HCT116 (cell line): ENCODE measurements at regions not wholly inside any gene's neighbourhood (a gene's known extent, or its start where the extent isn't known, plus 50 kb on each side); places are given as distances from the start of the nearest gene placed in this dataset.
A peak's percentile ranks its signal among the peaks of the same experiment; 100 is the strongest.

Source experiments
- ATAC-seq: fragments of 200-7000 bp; cut with Tn5 transposase; 2 replicates; pipeline ENCODE4 v1.9.1; 2020; ENCODE audit warnings: mild to moderate bottlenecking, moderate library complexity
- BruUV-seq: library from RNA; stranded (reverse); fragments of 400-500 nt; replicated peaks from 2 replicates; lab custom pipeline; 2021; lab: Mats Ljungman, UMichigan
- CTCF ChIA-PET: fragments of 300-600 bp; sonication (Branson Sonifier 250); formaldehyde crosslinking; loops from one replicate; lab custom pipeline; 2021; ENCODE audit warnings: antibody characterized with exemption; lab: Charles Lee
- POLR2A ChIA-PET: fragments of 300-600, 350-600 bp; sonication (Branson Sonifier 250); formaldehyde crosslinking; loops from one replicate; lab custom pipeline; 2021; ENCODE audit warnings: antibody characterized with exemption; lab: Charles Lee
- RAD21 ChIA-PET, 2 experiments: fragments of 300-600 bp; sonication (Branson Sonifier 250); formaldehyde crosslinking; loops; one replicate each; lab custom pipeline; 2023; ENCODE audit warnings: low total read pairs in 2 of 2; ENCODE audit not compliant: uncharacterized antibody in 2 of 2, unreplicated experiment in 2 of 2, low non-redundant PET in 1 of 2; lab: Charles Lee
- DNase-seq: peaks from one replicate; pipeline ENCODE4 v3.0.0-alpha.2; 2010; ENCODE audit warnings: low read depth, low spot score
- H2AFZ ChIP-seq: fragments of 200-600 bp; shearing (Covaris generic), sonication (generic); 2 replicates; pipeline ENCODE4 v1.6.1; 2017; ENCODE audit warnings: low read depth, mixed run types, mixed read lengths, antibody characterized with exemption, low read length; ENCODE audit not compliant: poor library complexity, severe bottlenecking
- H3K27ac ChIP-seq: 2 replicates; pipeline ENCODE4 v1.5.1; 2012; ENCODE audit warnings: low read depth, low read length
- H3K27me3 ChIP-seq: fragments of 200-600 bp; sonication (generic); 2 replicates; pipeline ENCODE4 v1.6.1; 2016; ENCODE audit warnings: mixed run types, low read length, mixed read lengths; ENCODE audit not compliant: insufficient read depth
- H3K36me3 ChIP-seq, 2 experiments: fragments of 200-500 bp in 1 of 2; fragments of 200-600 bp in 1 of 2; sonication (Bioruptor generic) in 1 of 2; sonication (generic) in 1 of 2; 2 replicates each; pipeline versions ENCODE4 v1.5.1 to v1.6.1; 2014 to 2016; ENCODE audit warnings: low read length in 2 of 2, inconsistent platforms in 1 of 2, mixed read lengths in 1 of 2, mixed run types in 1 of 2; ENCODE audit not compliant: insufficient read depth in 2 of 2, control insufficient read depth in 1 of 2
- H3K4me1 ChIP-seq, 2 experiments: fragments of 200-600 bp in 1 of 2; sonication (generic) in 1 of 2; 2 replicates each; pipeline versions ENCODE4 v1.5.1 to v1.6.1; 2012 to 2017; ENCODE audit warnings: low read length in 2 of 2, inconsistent platforms in 1 of 2, mild to moderate bottlenecking in 1 of 2, mixed read lengths in 1 of 2, mixed run types in 1 of 2, moderate library complexity in 1 of 2; ENCODE audit not compliant: insufficient read depth in 2 of 2, control insufficient read depth in 1 of 2
- H3K4me2 ChIP-seq: fragments of 200-600 bp; sonication (generic); 2 replicates; pipeline ENCODE4 v1.6.1; 2017; ENCODE audit warnings: mixed run types, low read length, mixed read lengths
- H3K4me3 ChIP-seq, 2 experiments: fragments of 200-600 bp in 1 of 2; sonication (generic) in 1 of 2; replicated peaks in 1 of 2; 2 replicates each; pipeline ENCODE4 v1.5.1; 2011 to 2016; ENCODE audit warnings: low read length in 2 of 2, control low read depth in 1 of 2, low read depth in 1 of 2, mild to moderate bottlenecking in 1 of 2, mixed read lengths in 1 of 2, mixed run types in 1 of 2
- H3K79me2 ChIP-seq: fragments of 200-600 bp; sonication (generic); 2 replicates; pipeline ENCODE4 v1.6.1; 2017; ENCODE audit warnings: mild to moderate bottlenecking, mixed run types, low read length, moderate library complexity, mixed read lengths; ENCODE audit not compliant: insufficient read depth
- H3K9ac ChIP-seq: fragments of 200-600 bp; sonication (generic); 2 replicates; pipeline ENCODE4 v1.6.1; 2016; ENCODE audit warnings: low read length, mixed read lengths
- H3K9me2 ChIP-seq: fragments of 200-600 bp; sonication (generic), shearing (Covaris generic); 2 replicates; pipeline ENCODE4 v1.6.1; 2017; ENCODE audit warnings: mixed run types, mild to moderate bottlenecking, moderate library complexity; ENCODE audit not compliant: insufficient read depth
- H3K9me3 ChIP-seq, 2 experiments: fragments of 200-500 bp in 1 of 2; fragments of 200-600 bp in 1 of 2; sonication (Bioruptor generic) in 1 of 2; sonication (generic) in 1 of 2; 2 replicates each; pipeline ENCODE4 v1.6.1; 2014 to 2017; ENCODE audit warnings: low read length in 2 of 2, mixed read lengths in 2 of 2, inconsistent platforms in 1 of 2, low read depth in 1 of 2, mild to moderate bottlenecking in 1 of 2, mixed run types in 1 of 2, moderate library complexity in 1 of 2; ENCODE audit not compliant: control insufficient read depth in 1 of 2, insufficient read depth in 1 of 2
- H4K20me1 ChIP-seq: fragments of 200-600 bp; sonication (generic), shearing (Covaris generic); 2 replicates; pipeline ENCODE4 v1.6.1; 2017; ENCODE audit warnings: mixed run types, mild to moderate bottlenecking, moderate library complexity; ENCODE audit not compliant: insufficient read depth
- EZH2phosphoT487 ChIP-seq: fragments of 200-600 bp; IDR thresholded peaks from 2 replicates; pipeline ENCODE4 v1.6.1; 2018; ENCODE audit warnings: antibody characterized with exemption, borderline replicate concordance
- POLR2A ChIP-seq: IDR thresholded peaks from 2 replicates; pipeline ENCODE4 v1.7.0; 2011; ENCODE audit warnings: borderline replicate concordance; ENCODE audit not compliant: insufficient read depth, insufficient read length; ENCODE audit errors: extremely low read depth
- SIN3A ChIP-seq: IDR thresholded peaks from 2 replicates; pipeline ENCODE4 v1.6.1; 2012; ENCODE audit warnings: low read depth
- intact Hi-C: fragments of 100-400 bp; cut with micrococcal nuclease; formaldehyde crosslinking; loops from 2 replicates; pipeline ENCODE4 v1.10.0; 2022

DNA sequence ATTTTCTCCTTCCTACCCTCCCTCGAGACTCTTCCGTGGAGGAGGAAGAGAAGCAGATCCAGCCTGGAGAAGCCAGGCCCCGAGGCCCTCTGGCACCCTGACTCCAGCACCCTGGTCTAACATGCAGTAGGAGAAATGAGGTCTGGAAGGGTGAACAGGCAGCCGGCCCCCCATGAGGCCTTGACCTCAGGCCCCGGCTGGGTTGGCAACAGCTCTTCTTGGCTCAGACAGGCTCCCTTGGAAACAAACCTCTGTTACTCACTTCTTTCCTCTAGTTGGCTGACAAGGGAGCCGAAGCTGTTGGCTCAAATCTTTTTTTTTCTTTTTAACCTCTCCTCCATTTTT, 73.4 kb downstream of the CPN2 start:
- H3K9me3 ChIP-seq, result no peaks in the 10 kb centered on the region
- TF ChIP-seq POLR2A, result no peak
- no peak for TF ChIP-seq SIN3A
- TF ChIP-seq EZH2phosphoT487, result no peak
- BruUV-seq, result no TSS peak
- no peak overlapping the region for H3K9ac ChIP-seq
- ATAC-seq, result no peak
- intact Hi-C loops, result no loop called here
- H3K27me3 ChIP-seq, result no peaks in the 10 kb centered on the region
- ChIA-PET CTCF (interaction anchor here (1.2 kb wide), 1 partner anchor 36 kb away, joined by 3 read pairs; no protein-coding TSS in a partner anchor), RAD21 (no interaction called here), POLR2A (no interaction called here)
- H3K4me3 ChIP-seq, result no peak overlapping the region
- no peak overlapping the region for H3K4me2 ChIP-seq
- H3K9me2 ChIP-seq, result no peaks in the 10 kb centered on the region
- no peaks in the 10 kb centered on the region for H3K36me3 ChIP-seq
- H4K20me1 ChIP-seq, result no peaks in the 10 kb centered on the region
- H3K79me2 ChIP-seq, result no peaks in the 10 kb centered on the region
- no peak overlapping the region for H2AFZ ChIP-seq
- DNase-seq, result no peak
- H3K27ac ChIP-seq, result peak overlapping the region; percentile 23; the same call in 1 of the 2 replicates
- peaks cover 41 to 50% of the 10 kb centered on the region in 2 experiments for H3K4me1 ChIP-seq

DNA sequence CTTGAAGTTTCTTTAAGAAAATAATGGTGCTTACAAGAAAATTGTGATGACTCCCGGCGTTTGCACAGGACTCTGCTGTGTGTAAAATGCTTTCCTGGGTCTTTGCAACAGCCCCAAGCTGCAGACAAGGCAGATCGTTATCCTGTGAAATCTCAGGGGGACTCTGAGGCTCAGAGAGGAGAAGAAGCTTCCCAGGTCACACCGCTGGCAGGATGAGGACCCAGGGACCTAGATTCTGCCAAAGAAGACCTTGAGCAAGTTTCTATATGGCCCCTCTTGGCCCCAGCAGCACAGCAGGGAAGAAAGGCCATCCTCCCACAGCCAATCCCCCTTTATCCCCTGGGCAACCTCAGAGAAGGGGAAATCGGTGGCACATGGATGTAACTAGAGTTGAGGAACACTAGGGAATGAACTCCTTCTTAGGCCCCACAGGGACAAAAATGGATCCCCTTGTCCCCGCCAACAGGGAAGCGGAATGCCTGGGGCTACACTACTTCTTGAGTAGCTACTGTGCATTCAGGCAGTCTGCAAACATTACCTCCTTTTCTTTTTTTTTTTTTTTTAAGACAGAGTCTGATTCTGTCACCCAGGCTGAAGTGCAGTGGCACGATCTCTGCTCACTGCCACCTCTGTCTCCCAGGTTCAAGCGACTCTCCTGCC, 72.8 kb downstream of the CPN2 start:
- no peaks in the 10 kb centered on the region for H3K9me2 ChIP-seq
- no peaks in the 10 kb centered on the region for H3K79me2 ChIP-seq
- ATAC-seq, result no peak
- no peaks in the 10 kb centered on the region for H4K20me1 ChIP-seq
- no peak overlapping the region for H3K27ac ChIP-seq
- H3K4me1 ChIP-seq, result peaks cover 36 to 45% of the 10 kb centered on the region in 2 experiments
- ChIA-PET CTCF (interaction anchor here (1.1 kb wide), 1 partner anchor 37 kb away, joined by 3 read pairs; no protein-coding TSS in a partner anchor), RAD21 (no interaction called here), POLR2A (interaction anchor here (1.0 kb wide), 1 partner anchor 142 kb away, joined by 3 read pairs; the partner anchor contains the start of gene HES1)
- H3K9me3 ChIP-seq, result no peaks in the 10 kb centered on the region
- no peak overlapping the region for H3K4me3 ChIP-seq
- no peak overlapping the region for H3K4me2 ChIP-seq
- DNase-seq, result no peak
- BruUV-seq, result no TSS peak
- H3K27me3 ChIP-seq, result no peaks in the 10 kb centered on the region
- H3K9ac ChIP-seq, result no peak overlapping the region
- intact Hi-C loops, result no loop called here
- TF ChIP-seq SIN3A (no peak), EZH2phosphoT487 (no peak)
- H3K36me3 ChIP-seq, result no peaks in the 10 kb centered on the region
- H2AFZ ChIP-seq, result no peak overlapping the region
